ENCODE measurements at regions not wholly inside any gene's neighbourhood (a gene's known extent, or its start where the extent isn't known, plus 50 kb on each side); places are given as distances from the start of the nearest gene placed in this dataset.

DNA sequence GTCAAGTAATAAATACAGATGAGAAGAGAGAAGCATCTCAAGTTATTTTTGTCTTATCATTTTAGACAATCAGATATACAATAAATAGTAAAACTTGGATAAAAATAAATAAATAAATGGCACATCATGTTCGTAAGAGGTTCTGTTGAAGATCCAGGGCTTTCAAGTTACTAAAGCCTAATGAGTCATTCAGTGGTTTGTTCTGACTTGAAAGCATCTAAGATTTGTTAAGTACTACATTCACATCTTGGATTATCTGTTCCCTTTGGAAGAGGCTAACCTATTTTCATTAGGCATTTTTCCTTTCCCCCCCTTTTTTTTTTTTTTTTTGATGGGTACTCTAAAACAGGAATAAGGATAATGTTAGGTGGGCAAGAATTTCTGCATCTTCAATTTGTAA, 429.3 kb downstream of the PCDH20 start:
- DNase-seq (ENCODE audit: low read depth) = no peak
- H3K4me3 ChIP-seq (ENCODE audit: low read depth, low read length) = no peak overlapping the region
- TF ChIP-seq CTCF (IDR thresholded peaks at IDR 0.05; ENCODE audit: control insufficient read depth, extremely low read depth, insufficient read depth) = no peak

DNA sequence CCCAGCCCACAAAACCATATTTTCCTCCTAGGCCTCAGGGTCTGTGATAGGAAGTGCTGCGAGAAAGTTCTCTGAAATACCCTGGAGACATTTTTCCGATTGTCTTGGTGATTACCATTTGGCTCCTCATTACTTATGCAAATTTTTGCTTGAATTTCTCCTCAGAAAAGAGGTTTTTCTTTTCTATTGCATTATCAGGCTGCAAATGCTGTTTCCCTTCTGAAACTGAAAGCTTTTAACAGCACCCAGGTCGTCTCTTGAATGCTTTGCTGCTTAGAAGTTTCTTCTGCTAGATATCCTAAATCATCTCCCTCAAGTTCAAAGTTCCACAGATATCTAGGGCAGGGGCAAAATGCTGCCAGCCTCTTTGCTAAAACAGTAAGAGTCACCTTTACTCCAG, 434.2 kb downstream of the PCDH20 start:
- DNase-seq (ENCODE audit: low read depth) = no peak
- H3K4me3 ChIP-seq (ENCODE audit: low read depth, low read length) = no peak overlapping the region
- no peak for TF ChIP-seq CTCF (IDR thresholded peaks at IDR 0.05; ENCODE audit: control insufficient read depth, extremely low read depth, insufficient read depth)

DNA sequence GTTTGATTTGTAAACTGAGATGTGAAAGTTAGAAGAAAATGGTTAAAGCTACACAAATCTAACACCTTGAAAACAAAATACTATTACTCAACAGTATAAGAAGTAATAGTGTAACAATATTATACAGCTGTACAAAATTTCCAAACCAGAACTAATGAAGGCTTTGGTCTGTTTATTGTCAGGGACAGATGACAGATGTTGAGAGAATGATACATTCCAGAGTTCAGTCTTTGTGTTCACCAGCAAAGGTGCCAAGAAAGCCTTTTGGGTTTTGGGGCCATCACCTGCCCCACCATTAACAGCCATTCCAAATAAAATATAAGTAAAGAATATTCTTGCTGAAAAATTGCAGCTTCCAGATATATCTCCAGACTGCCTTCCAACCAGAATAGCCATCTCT, 439.3 kb downstream of the PCDH20 start:
- no peak for DNase-seq (ENCODE audit: low read depth)
- no peak overlapping the region for H3K4me3 ChIP-seq (ENCODE audit: low read depth, low read length)
- TF ChIP-seq CTCF (IDR thresholded peaks at IDR 0.05; ENCODE audit: control insufficient read depth, extremely low read depth, insufficient read depth) = no peak

DNA sequence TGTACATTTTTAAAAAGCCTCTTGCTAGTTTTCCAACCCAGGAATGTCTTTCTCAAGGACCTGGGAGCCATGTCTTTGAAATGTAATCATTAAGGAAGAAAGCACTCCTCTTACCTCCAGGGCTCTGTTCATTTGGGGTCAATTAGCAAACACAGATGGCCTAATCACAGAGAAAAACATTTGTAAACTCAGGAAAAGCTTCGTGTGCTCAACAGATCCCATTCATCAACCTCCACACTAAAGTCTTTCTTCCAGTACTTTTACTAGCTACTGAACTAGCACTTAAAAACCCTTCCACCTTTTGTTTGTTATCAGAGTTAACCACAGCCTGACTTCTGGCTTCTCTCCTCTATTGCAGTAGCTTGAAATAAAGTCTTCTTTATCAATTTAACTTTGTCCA, 441.4 kb downstream of the PCDH20 start:
- TF ChIP-seq CTCF (IDR thresholded peaks at IDR 0.05; ENCODE audit: control insufficient read depth, extremely low read depth, insufficient read depth) = no peak
- no peak overlapping the region for H3K4me3 ChIP-seq (ENCODE audit: low read depth, low read length)
- DNase-seq (ENCODE audit: low read depth) = no peak

- no peak for DNase-seq (ENCODE audit: low read depth)
- TF ChIP-seq CTCF (IDR thresholded peaks at IDR 0.05; ENCODE audit: control insufficient read depth, extremely low read depth, insufficient read depth) = no peak
Measured at GRCh38 chr13:60973529-60973928, 442.1 kb downstream of the PCDH20 start.

DNA sequence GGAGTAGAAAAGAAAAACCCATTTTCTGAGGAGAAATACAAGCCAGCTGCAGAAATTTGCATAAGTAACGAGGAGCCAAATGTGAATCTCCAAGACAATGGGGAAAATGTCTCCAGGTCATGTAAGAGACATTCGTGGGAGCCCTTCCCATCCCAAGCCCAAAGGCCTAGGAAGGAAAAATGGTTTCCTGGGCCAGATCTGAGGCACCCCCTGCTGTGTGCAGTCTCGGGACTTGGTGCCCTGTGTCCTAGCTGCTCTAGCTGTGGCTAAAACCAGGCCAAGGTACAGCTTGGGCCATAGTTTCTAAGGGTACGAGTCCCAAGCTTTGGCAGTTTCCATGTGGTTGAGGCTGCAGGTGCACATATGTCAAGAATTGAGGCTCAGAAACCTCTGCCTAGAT, 444.9 kb downstream of the PCDH20 start:
- no peak for TF ChIP-seq CTCF (IDR thresholded peaks at IDR 0.05; ENCODE audit: control insufficient read depth, extremely low read depth, insufficient read depth)
- no peak for DNase-seq (ENCODE audit: low read depth)
- H3K4me3 ChIP-seq (ENCODE audit: low read depth, low read length) = no peak overlapping the region

More at GRCh38 chr13:60973529-60973928, 442.1 kb downstream of the PCDH20 start:
- no peak overlapping the region for H3K4me3 ChIP-seq (ENCODE audit: low read depth, low read length)

DNA sequence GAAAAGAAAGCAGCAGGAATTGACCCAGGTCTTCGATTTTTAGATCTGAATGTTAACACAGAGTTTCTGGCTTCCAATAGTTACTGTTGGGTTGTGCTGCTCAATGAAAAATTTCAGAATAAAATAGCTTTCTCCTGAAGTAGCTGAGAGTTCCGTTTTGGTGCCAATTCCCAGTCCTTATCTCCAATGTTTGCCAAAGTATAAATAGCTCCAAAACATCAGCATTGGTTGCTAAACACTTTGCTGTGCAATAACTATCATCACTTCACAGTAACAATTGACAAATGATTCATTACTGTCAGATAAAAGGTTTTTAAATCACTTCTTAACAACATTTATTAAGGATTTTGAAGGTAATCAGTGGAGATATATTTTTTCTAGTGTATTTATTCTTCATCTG, 446.0 kb downstream of the PCDH20 start:
- TF ChIP-seq CTCF (IDR thresholded peaks at IDR 0.05; ENCODE audit: control insufficient read depth, extremely low read depth, insufficient read depth) = no peak
- no peak overlapping the region for H3K4me3 ChIP-seq (ENCODE audit: low read depth, low read length)
- DNase-seq (ENCODE audit: low read depth) = no peak

Data from LNCaP clone FGC (cell line).